AG10803 (cell line): ENCODE measurements at regions not wholly inside any gene's neighbourhood (a gene's known extent, or its start where the extent isn't known, plus 50 kb on each side); places are given as distances from the start of the nearest gene placed in this dataset.

Source experiments
- DNase-seq: peaks from one replicate; pipeline ENCODE4 v3.0.0; 2010; ENCODE audit warnings: low read depth
- H3K4me3 ChIP-seq: 2 replicates; pipeline ENCODE4 v1.5.1; 2011; ENCODE audit warnings: mild to moderate bottlenecking, low read length, control low read depth
- CTCF ChIP-seq: conservative IDR thresholded peaks from 2 replicates; pipeline ENCODE4 v1.5.1; 2011; ENCODE audit warnings: mild to moderate bottlenecking, low read length, control low read depth, inconsistent platforms

GRCh38 chr4:4749137-4749536 is 110.3 kb upstream of the MSX1 start:
- DNase-seq = no peak
- no peak overlapping the region for H3K4me3 ChIP-seq
- TF ChIP-seq CTCF = no peak

- DNase-seq = no peak
- TF ChIP-seq CTCF = no peak
These were observed 113.0 kb upstream of the MSX1 start for GRCh38 chr4:4746444-4746843.

GRCh38 chr4:4740071-4740470 is 119.4 kb upstream of the MSX1 start:
- DNase-seq = no peak
- no peak overlapping the region for H3K4me3 ChIP-seq
- TF ChIP-seq CTCF = no peak

More at GRCh38 chr4:4746444-4746843, 113.0 kb upstream of the MSX1 start:
- no peak overlapping the region for H3K4me3 ChIP-seq

GRCh38 chr4:4735870-4736269 is 123.6 kb upstream of the MSX1 start:
- no peak for TF ChIP-seq CTCF
- no peak overlapping the region for H3K4me3 ChIP-seq
- DNase-seq = peak; percentile 10

- no peak overlapping the region for H3K4me3 ChIP-seq
- no peak for DNase-seq
- TF ChIP-seq CTCF = no peak
These were observed 124.2 kb upstream of the MSX1 start for GRCh38 chr4:4735136-4735750.

- H3K4me3 ChIP-seq = no peak overlapping the region
- no peak for TF ChIP-seq CTCF
- DNase-seq = no peak
These were observed 125.0 kb upstream of the MSX1 start for GRCh38 chr4:4734425-4734824.

GRCh38 chr4:4733663-4734062 is 125.8 kb upstream of the MSX1 start:
- H3K4me3 ChIP-seq = no peak overlapping the region
- TF ChIP-seq CTCF = no peak
- DNase-seq = no peak
